ENCODE measurements at regions not wholly inside any gene's neighbourhood (a gene's known extent, or its start where the extent isn't known, plus 50 kb on each side); places are given as distances from the start of the nearest gene placed in this dataset.

DNA sequence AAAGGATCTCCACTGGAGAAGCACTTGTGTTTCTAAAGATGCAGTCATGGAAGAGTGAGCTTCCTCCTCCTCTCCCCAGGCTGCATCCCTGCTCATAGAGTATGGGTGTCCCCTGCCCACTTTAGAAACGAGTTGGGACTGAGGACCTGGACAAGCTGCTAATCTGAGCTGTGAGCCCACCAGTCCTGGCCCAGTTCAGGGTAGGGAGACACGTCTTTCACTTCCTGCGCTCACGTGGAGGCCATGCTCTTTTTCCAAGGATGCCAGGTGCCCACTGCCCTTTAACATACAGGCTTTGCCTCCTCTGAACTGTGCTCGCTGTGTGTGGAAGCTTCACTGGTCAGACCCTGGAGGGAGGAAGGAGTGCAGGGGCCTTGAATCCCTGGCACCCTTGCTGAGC, 316.3 kb downstream of the UACA start:
- no peak for DNase-seq (ENCODE audit: extremely low read depth, low read depth)
- H3K4me3 ChIP-seq (replicated peaks; ENCODE audit: low read depth, low read length) = no peak overlapping the region
- no peak for TF ChIP-seq CTCF (IDR thresholded peaks at IDR 0.05; ENCODE audit: low read depth, low read length, missing control alignments)

DNA sequence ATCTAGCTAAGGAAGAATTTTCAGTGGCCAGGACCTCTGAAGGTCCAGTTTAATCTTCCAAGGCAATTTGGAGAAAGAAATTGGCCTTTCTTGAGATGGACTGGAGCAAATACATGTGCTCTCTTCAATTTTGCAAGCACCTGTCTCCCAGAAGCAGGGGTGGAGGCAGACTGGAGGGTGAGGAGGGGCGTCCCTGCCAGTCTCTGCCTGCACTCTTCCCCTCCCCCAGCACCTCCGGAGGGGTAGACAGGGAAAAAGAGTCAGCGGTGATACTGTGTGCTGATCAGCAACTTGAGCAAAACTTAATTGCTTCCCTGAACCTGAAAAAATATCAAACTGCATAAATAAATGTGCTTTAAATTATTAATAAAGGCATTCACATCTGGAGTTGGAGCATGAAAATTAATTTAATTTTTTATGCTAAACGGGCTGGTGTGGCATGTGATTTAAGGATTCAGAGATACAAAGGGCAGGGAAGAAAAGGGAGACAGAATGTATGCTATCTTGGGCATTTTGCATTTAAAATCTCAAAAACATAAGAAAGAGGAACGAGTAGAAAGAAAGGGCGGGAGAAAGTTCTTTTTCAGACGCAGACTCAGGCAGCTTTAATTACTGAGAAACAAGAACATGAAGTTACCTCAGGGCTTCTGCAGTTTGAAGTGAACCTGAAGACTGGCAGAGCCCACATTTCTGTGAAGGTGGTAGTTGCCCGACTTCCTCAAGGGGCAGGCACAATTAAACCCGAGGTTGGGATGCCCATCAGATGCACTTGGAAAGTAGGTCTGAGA, 319.7 kb downstream of the UACA start:
- TF ChIP-seq CTCF (IDR thresholded peaks at IDR 0.05; ENCODE audit: low read depth, low read length, missing control alignments) = no peak
- no peak overlapping the region for H3K4me3 ChIP-seq (replicated peaks; ENCODE audit: low read depth, low read length)
- DNase-seq (ENCODE audit: extremely low read depth, low read depth) = no peak

GRCh38 chr15:70442616-70443321, 320.6 kb downstream of the UACA start:
- TF ChIP-seq CTCF (IDR thresholded peaks at IDR 0.05; ENCODE audit: low read depth, low read length, missing control alignments) = no peak
- H3K4me3 ChIP-seq (replicated peaks; ENCODE audit: low read depth, low read length) = no peak overlapping the region
- no peak for DNase-seq (ENCODE audit: extremely low read depth, low read depth)

- H3K4me3 ChIP-seq (replicated peaks; ENCODE audit: low read depth, low read length) = no peak overlapping the region
- no peak for DNase-seq (ENCODE audit: extremely low read depth, low read depth)
- TF ChIP-seq CTCF (IDR thresholded peaks at IDR 0.05; ENCODE audit: low read depth, low read length, missing control alignments) = no peak
These were observed 321.1 kb downstream of the UACA start for GRCh38 chr15:70442211-70442610.

GRCh38 chr15:70440416-70441138, 322.8 kb downstream of the UACA start:
- no peak for TF ChIP-seq CTCF (IDR thresholded peaks at IDR 0.05; ENCODE audit: low read depth, low read length, missing control alignments)
- DNase-seq (ENCODE audit: extremely low read depth, low read depth) = no peak
- no peak overlapping the region for H3K4me3 ChIP-seq (replicated peaks; ENCODE audit: low read depth, low read length)

DNA sequence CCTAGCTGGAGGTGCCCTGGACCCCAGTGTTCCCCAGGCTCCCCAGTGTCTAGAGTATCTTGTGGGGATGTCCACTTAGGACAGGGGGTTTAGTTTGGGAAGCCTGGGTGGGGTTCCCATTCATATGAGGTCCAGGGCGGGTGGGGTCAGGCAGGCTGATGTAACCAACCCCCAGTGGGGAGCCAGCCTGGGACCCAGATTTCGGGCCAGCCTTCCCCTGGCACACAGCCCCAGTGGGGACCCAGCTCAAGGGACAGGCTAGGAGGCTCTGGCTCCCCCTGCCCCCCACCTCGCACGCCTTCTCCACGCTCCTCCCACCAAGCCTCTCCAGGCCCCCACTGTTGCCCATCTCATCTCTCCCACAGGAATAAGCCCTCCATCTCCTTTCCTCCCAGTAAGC, 323.5 kb downstream of the UACA start:
- DNase-seq (ENCODE audit: extremely low read depth, low read depth) = no peak
- no peak overlapping the region for H3K4me3 ChIP-seq (replicated peaks; ENCODE audit: low read depth, low read length)
- TF ChIP-seq CTCF (IDR thresholded peaks at IDR 0.05; ENCODE audit: low read depth, low read length, missing control alignments) = no peak
